NCI-H526 treated with DMSO at 0.1 percent for 48 hours (cell line): ENCODE measurements at regions not wholly inside any gene's neighbourhood (a gene's known extent, or its start where the extent isn't known, plus 50 kb on each side); places are given as distances from the start of the nearest gene placed in this dataset.

Source experiments
- DNase-seq: peaks from one replicate; lab custom pipeline; 2025; lab: John Stamatoyannopoulos, UW

DNA sequence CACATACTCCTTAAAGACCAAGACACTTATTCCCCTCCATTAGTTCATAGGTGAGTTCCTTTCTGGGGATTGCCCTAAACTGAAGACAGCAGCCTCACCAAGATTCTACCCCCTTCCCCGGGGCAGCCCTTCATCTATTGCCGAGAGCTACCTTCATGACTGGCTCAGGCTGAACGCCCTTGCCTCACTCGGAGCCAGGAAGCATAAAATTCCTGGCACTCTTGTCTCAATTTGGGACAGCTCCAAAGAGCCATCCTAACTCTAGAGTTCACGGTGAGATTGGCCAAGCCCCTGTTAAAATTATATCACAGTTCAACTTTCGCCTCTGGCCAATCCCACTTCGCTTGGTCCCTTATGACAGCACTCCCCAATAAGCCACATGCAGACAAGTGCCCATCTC lies 113.0 kb upstream of the PROX1 start:
- DNase-seq = no peak

DNA sequence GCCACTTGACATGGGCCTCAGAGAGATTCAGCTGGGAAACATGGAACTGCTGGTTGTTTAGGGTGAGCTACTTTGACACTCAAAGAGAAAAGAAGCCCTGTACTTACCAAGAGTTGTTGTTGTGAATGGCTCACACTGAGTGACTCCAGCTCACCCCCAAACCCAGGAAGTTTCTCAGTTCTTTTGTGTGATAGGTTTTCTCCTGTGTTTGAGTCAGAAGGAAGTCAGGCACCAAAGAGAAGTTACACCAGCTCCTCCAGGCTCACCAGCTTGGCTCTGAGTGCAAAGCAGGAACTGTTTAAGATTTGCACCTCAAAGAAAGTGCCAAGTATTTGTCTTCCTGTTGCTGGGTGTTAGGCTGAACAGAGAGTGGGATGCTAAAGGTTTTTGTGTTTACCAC lies 111.2 kb upstream of the PROX1 start:
- DNase-seq = no peak

DNA sequence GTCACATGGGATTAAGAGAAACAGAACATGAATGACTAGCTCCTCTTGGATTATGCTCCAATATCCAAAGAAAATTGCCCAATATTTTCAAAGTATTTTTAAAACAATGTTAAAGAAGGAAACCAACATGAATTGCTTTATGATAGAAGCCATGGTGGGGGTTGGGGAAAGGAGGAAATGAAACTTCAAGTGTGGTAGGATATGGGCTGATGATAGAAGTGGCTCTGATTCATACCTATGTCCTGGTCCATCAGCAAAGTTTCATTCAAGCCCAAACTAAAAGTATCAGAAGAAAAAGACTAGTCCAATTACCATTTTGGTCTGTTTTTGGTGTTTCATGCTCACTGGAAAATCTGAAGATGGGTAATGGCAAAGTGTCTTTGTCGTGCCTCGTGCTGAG lies 104.2 kb upstream of the PROX1 start:
- DNase-seq = no peak

DNA sequence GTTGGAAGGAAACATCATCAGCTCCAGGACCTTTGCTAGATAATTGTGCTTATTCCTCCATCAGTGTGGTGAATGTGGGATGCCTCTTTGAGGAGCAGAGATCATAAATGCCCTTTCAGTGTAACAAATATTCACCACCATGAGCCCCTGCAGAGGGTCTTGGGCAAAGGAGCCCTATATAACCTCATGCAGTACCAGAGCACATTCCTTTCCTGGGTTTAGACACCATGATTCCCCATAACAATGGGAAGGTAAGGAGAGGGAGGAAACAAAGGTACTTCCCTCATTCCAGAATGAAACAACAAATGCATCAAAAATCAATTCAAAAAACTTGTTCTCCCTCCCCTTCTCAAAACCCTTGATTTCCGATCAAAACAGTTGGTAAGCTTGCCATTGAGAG lies 103.4 kb upstream of the PROX1 start:
- no peak for DNase-seq

DNA sequence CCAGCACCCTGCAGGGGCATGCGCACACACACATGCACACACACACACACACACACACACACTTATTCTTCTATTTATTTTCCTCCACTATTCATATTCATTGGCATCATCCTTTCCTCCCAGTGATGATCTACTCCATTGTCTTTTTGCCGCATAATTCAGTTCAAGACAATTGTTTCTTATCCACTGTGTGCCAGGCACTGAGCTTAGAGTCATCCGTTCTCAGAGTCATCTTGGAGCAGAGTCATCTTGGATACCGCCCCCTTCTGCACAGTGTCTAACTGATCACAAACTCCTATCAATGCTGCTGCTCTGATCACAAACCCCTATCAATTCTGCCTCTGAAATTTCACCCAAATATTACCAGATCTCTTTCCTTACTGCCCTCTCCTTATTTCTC lies 102.8 kb upstream of the PROX1 start:
- no peak for DNase-seq

DNA sequence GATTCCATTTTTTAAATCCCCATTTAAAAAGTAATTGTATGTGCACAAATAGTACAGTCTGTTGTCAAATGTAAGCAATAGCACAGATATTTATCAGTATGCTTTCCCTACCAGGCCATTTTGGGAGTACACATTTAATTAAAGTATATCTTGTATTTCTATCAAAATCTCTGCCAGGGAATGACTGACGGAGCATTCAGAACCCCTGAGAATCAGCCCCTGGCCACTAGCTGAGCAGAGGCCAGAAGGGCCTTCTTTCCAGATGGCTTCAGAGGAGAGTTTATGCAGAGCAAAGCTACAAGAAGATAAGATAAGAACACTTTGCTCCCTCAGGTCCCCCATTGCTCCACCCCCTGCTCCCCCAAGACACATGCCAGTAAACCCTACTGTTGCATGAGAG lies 99.9 kb upstream of the PROX1 start:
- no peak for DNase-seq

DNA sequence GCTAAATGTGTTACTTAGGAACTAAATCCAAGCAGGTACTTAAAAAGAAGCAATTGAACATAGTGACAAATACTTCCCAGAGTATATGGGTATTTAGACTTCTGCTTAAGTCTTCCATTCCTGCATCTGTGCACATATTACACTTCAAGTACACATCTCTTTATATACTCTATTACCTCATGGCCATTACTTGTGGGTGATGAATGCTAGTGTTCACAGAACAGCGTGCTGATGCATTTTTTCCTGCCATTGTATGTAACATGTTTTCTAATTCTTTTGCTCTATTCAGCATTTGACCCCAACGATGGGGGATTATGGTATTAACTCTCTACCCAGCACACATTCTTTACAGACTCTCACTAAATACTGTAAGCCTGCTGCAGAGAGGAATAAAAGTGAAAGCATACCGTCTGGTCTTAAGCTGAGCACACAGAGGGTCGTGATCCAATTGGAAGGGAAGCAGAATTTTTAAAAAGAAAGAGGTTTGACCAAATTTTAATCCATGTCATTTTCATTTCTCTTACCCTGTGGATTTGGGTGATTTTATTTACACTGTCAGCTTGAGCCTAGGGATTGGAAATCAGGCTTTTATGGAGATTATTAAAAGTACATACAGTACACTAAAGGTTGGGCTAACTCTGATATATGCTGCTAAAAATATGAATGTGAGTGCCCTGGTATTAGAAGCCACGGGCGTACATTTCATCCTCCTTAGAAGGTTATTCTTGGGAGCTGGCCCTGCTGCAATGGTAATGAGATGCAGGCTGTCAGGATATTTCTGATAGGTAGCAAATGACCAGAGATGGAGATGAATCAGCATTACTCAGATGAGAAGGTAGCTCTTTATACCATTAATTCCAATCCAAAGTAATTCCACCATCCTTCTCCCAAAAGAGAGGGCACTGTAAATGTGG lies 95.5 kb upstream of the PROX1 start:
- no peak for DNase-seq

DNA sequence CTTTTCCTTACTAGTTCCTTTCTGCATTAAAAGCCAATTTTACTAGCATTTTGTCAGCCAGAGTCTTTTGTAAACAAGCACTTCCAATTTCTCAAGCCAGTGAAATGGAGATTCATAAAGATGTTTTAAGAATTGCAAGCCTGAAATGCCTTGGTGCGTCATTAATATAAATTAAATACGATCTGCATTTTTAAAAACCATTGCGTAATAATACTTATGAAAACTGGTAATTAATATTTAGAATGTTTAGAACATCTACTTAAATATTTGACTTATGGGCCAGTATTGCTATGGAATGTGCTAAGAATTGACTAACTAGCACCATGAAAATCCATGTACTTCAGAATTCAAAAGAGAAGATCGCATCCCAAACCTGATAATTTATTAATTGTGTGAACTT lies 89.1 kb upstream of the PROX1 start:
- no peak for DNase-seq

DNA sequence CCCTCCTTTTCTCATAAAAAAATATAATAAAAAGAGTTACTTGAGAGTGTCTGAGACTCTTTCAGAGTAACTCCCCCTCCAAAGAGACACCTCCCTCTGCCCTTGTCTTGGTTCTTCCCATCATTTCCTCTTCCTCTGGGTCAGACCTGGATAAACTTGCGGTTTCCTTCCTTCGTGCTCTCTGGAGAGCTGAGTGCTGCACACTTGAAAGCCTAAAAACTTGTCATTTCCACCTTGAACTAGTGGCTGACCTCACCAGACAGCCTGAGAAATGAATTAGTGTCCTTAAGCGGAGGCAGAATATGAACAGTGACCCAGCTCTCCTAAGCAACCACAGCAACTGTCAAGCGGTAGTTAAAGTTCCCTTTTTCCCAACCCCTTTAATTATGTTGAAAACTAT lies 88.4 kb upstream of the PROX1 start:
- no peak for DNase-seq

DNA sequence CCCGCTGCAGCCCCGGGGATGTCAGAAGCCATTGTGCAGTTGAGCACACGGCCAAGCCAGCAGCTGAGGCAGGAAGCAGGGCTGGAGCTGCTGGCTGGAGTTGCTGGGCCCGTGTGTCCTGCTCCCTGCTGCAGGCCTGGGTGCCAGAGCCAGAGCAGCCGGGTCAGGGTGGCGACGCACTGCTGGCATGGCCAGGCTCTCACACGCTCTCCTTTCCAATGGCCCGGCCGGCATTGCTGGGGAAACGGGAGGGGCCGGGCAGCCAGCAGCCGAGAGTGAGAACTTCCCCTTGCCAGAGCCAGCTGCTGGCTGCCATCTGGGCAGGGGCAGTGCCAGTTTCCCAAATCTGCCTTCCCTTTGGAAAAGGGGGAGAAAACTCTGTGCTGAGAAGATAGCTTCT lies 82.4 kb upstream of the PROX1 start:
- DNase-seq = no peak

DNA sequence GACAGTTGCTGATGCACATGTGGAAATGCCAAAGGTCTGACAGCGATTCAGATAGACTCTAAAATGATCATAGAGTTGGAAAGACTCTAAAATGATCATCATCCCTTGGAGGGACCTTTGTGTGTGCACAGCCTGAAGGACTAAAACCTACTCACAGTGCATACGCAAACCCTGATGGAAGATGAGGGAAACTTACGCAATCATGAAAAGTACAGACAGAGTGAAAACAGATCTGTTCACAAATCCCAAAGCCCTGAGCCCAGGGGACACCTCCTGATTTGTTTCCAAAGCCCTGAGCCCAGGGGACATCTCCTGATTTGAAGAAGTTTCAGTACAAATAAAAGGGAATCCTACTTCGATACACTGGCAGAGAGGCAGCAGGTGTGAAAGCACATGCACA lies 79.3 kb upstream of the PROX1 start:
- no peak for DNase-seq

DNA sequence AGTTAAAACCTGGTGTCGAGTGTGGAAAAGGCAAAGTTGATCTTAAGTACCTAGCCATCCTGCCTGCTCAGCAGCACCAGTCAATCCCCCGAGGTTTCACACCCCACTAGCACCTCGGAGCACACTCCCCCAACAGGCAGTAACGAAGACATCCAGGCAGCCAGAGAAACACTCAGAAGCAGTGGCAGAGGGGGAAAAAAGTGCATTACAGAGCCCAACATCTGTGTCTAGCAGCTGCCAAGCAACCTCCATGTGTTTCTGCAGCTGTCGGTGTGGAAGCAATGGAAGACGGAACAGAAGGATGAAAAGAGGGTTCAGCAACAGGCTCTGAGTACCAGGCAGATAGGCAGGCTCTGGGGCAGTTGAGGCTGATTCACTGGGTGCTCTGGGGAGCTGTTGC lies 73.4 kb upstream of the PROX1 start:
- DNase-seq = no peak

DNA sequence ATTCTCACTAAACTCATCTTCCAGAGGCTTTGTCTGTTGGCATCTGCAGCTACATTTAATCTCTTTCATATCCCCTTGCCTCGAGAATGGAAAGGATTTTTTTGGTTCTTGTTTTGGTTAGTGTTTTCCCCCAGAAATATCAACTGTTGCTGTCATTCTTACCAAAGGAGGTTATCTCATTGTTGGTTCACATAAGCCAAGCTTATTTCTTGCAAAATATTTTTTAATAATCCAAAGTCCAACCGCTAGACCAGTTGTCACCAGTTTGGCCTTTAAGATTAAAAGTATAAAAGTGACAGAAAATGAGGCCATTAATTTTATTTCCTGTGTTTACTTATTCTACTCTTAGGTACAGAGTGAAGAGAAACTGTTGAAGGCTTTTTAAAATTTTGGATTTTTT lies 66.5 kb upstream of the PROX1 start:
- DNase-seq = no peak

DNA sequence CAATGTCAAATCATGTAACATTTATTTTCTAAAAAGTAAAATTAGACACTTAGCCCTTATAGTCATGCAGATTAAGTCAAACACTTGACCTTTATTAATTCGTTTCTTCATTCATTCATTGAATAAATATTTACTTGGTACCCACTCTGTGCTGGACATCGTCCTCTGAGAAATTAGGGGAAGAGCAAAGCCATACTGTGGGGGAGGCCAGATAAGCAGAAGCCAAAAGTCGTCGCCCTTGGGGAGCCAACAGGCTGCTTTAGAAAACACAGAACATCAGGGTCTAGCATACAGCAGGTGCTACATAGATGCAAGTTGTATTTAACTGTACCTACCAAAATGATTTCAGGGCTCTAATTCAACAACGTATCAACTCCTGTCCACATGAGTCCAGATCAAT lies 66.1 kb upstream of the PROX1 start:
- DNase-seq = no peak

DNA sequence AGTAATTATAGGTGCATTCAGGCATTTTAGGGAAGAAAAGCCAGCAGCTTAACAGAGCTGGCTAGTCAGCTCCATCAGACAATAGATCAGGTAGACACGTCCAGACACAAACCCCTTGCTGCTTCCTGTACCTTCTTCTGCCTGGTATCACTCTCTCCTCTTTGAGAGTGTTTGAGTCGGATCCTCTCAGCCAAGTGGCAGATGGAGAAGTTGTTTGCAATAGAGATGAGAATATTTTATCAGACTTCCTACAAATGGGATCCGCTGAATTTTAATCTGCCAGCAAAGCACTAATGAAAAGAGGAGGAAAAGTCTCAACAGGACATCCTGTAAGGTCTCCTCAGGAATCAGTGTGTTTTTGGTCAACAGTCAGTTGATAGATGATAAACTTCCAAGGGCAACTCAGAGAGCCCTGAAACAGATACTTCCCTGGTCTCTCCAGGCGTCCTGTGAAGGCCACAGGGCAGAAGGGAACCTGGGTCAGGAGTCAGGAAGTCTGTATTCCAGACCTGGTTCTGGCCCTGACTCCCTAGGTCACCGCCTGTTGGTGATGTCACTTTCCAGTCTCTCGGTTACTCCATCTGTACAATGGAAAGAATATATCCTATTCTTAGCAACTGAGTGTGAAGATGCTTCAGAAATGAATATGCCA lies 62.1 kb upstream of the PROX1 start:
- DNase-seq = no peak

DNA sequence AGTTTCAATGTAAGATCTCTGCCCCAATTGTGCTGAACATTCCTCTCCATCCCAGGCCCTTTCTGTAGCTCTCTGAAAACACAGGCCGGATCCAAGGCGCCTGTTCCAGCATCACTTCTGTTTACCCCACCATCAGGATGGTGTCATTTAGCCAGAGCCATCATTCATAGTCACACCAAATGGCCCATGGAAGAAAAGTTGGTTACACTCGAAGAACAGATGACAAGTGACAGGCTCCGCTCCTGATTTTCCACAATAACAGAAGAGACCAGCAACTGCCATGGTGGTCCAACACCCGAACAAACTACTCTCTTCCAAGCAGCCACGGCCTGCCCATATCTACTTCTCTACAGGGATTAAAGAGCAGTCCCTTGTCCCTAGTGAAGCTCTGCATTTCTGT lies 59.9 kb upstream of the PROX1 start:
- no peak for DNase-seq

DNA sequence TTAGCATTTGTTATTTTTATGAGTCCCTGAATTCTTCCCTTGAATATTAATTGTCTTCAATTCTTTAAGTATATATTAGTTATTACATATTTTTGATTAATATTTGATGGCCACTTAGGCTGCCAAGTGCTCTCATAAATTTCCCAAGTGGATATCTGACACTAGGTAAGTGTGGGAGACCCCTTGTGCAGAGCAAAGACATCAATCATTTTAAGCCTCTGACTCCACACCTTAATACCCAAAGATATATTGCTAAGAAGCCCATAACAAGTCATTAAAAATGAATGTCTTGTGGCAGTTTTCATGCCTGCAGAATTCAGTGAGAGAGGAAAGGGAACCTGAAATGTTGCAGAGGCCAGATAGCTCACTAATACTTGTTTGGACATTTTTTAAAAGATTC lies 58.4 kb upstream of the PROX1 start:
- no peak for DNase-seq

DNA sequence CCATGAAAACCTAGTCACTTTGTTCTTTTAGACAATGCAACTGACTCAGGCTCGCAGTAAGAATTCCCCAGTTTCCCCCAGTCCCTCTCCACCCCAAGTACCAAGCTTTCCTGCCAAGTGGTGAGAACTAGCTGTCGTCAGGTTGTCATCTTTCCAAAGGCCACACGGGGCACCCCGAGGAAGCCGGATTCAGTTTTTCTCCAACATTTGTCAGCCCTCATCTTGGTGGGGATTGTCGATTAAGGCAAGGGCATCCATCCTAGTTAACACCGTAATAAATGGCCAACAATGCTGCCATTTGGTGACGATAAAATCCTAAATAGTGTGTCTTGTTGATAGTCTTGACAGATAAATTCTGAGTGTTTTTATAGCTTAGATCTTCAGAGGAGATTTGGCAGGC lies 55.9 kb upstream of the PROX1 start:
- DNase-seq = no peak

DNA sequence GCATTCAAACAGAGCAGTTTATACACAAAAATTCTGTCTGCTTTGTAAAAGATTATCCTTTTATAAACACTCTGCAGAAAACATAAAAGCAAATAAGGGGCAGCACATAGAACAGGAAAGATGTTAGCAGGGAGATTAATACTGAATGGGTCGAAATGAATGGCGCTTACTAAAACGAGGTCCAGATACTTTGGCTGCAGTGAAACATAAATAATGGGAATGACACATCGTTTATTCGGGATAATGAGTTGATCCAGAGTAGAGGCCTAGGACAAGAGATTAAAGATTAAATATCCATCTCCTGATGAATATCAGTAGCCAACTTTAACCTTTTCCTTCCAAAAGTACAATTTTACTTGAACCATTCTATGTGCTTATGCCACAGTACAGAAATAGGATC lies 54.4 kb upstream of the PROX1 start:
- no peak for DNase-seq

DNA sequence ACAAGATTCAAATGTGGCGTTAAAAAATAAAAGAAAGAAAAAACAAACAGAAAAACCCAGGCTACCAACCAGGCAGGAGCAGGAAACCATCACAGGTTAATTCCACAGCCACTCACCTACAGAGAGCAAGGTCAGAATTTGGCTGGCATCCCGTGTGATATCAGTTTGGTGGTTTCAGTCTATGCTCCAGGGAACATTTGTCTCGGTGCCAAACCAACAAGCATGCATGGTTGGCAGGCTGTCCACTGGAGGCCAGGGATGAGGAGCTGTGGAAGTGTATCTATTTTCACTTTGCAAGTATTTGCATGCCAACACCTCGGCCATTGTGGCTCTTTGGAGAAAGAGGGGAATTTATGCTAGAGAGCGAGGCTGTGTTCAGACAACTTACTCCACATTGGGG lies 53.1 kb upstream of the PROX1 start:
- DNase-seq = peak; percentile 74

DNA sequence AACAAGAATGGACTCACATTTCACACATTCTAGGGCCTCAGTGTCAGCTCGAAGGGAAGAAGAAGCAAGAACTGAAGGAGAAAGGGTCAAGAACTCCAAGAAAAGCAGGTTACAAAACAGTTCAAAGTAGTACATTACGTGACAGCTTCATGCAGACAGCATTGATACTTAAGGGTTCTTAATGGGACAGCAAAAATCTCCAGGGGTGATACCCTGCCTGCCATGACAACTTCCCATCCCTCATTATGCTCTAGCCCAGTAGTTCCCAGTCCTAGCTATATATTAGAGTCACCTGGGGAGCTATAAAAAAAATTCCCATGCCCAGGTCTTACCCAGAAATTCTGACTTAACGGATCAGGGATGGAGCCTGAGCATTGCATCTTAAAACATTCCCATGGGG lies 51.2 kb upstream of the PROX1 start:
- no peak for DNase-seq
